Kidney tubule cell (primary cell): ENCODE measurements at regions not wholly inside any gene's neighbourhood (a gene's known extent, or its start where the extent isn't known, plus 50 kb on each side); places are given as distances from the start of the nearest gene placed in this dataset.
A peak's percentile ranks its signal among the peaks of the same experiment; 100 is the strongest.

Experiments
- DNase-seq: peaks from one replicate; pipeline ENCODE4 v3.0.0-alpha.2; 2018; ENCODE audit warnings: low spot score

DNA sequence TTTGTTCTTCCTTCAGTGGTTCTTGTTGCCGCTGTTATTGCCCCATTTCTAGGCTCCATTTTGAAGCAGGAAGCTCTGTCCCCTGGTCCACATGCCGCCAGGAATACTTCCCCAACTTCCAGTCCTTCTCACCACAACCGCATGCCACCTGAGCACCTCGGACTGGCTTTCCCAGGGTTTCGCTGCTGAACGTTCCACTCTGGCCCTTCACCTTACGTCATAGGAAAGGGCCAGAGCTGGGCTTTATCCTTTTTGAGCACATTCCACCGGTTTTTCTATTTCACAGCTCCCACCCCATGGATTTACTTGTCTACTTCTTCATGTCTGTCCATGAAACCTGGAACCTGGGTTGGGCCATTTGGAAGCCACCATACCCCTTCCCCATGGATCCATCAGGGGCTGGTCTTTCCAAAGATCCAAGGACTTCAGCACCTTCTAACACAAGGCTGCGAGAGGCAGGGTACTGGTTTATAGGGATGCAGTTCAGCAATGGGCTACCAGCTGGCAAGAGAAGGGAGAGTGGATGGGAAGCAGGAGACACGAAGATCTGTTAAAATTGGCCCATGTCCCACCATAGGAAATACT is 557.4 kb downstream of the BNC2 start:
- DNase-seq, result no peak

DNA sequence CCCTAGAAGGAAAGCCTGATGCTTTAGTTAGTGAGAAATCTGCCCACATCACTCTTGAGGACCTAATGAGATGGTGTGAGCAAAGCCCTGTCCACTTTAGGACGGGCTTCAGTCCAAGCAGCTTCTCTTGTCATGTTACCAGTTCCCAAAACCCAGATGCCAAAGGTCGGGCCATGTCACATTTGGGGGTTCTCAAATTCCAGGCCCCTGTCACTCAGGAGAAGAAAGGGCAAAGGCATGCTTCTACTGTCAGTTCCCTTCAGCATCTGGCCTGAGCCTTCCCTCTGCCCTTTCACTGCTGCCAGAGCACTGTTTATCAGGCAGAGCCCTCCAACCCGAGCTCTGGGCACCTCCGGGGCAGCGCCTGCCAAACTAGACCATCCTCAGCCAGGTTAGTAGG is 556.0 kb downstream of the BNC2 start:
- DNase-seq, result no peak

DNA sequence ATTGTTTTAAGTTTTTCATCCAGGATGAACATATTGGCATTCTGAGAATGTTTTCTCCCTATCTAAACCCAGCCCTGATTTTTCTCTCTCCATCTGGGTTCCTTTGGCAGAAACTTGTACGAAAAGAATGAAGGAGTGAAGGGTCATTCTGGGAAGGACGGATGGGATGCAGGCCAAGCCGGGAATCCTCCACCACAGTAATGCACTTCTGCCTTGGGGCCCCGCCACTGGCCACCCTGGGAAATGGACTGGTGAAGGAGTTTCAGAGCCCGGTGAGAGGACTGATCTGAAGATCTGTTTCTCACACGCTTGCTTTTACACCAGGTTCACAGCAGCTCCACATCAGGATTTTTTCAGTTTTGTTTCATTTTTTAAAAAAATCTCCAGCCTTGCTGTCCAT is 554.8 kb downstream of the BNC2 start:
- DNase-seq, result no peak

DNA sequence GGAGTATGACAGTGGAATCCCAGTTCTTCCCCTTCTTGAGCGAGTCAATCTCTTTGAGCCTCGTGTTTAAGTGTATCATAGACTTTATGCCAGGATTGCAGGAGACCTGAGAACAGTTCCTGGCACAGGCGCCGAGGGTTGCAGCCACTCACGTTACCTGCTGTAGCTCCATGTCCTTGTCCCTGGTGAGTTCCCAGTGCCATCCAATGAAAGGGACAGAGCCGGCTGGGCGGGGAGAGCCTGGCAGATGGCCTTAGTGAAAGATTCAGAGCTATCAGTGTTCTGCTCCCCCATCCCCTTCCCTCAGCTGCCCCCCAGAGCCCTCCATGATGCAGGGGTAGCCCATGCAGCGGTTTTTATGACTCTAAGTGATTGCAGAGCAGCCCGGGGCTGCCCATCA is 554.0 kb downstream of the BNC2 start:
- DNase-seq, result no peak

DNA sequence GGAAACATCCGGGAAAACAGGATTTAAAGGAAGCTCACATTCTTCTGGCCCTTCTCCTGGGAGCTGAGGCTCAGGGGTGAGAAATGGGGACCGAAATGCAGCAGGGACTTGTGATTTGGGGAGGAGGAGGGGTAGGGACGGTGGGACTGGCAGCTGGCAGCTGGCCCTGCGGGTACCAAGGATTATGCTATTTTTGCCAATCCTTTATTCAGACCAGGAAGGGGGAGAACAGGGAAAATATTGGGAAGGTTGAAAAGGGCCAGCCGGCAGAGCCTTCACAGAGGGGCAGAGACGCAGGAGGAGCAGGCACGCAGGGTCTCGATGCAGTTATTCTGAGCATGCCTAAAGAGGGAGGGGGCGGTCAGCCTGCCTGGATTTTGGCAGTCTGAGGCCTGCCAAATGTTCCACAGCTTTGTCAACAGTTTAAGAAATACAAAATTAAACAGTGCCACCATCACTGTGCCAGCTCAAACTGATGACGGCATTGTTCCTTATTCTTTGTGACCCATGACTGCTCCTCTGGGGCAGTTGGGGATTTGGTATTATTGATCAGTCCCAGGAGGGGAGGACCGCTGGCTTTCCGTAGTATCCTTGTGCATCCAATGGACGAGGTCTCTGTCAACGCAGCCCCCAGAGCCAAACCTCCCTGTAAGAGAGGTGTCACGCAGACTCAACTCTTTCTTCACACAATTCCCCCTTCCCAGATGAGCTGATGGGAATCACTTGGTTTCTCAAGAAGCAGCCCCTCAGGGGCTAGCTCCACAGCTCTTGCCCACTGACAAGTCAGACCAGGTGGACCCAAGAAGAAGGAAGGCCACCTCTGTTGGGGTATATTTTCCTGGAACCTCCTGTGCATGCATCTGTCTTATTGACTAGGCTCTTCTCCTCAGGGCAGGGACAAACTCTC is 553.3 kb downstream of the BNC2 start:
- DNase-seq, result no peak

DNA sequence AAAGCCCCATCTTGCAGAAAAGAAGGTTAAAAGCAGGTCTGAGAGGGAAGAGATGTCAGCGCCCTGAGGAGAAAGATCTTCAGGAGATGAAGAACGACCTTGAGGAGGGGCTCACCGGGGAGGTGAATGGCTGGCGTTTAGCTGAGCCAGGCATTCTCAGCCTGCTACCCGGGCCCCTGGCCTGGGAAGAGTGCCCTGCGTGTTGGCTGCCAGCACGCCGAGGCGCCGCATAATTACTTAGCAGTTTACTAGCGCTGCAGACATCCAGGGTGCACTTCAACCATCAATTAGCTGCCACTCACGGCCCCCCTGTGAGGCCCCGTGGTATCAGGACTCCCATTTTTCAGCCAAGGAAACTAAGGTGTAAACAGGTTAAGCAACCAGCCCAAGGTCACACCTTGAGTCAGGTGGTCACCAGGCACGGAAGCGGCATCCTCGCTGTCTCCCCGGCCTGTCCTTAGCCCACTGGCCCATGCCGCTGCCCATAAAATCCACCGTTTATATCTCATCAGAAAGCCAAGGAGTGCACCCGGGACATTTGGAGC is 551.9 kb downstream of the BNC2 start:
- DNase-seq, result no peak

DNA sequence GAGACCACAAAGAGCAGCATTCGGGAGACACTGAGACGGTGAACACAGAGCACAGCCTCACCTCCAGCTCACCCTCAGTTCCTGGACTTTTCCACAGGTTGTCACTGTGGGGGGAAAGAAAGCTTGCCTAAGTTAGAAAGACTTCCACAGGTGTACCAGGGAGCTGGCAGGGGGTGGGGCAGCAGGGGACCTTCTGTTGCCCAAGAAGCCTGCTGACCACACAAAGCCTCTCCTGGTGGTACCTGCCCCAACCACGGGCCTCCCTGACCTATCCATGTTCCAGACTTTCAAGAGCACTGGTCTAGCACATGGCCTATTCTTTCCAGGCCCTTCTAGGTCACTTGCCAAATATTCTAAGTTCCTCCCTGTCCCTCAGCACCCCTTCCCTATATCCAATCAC is 550.8 kb downstream of the BNC2 start:
- DNase-seq, result no peak

DNA sequence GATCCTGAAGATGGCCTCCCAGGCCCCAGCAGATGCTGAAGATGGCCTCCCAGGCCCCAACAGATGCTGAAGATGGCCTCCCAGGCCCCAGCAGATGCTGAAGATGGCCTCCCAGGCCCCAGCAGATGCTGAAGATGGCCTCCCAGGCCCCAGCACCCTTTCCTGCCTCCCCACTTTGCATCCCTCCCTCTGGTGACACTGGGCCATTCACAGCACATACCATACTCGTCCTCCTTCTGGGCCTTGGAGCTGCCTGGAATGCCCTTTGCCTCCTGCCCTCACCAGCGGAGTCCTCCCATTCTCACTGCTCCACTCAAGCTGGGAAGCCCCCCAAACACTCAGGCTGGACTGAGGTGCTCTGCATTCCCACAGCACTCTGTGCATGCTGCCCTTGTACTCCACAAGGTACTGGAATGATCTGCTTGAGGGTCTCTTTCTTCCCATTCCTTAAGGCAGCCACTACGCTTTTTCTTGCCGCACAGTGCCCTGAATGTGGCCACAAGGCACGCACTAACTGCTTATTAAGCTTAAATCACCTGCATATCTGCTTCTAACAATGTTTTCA is 550.0 kb downstream of the BNC2 start:
- no peak for DNase-seq

DNA sequence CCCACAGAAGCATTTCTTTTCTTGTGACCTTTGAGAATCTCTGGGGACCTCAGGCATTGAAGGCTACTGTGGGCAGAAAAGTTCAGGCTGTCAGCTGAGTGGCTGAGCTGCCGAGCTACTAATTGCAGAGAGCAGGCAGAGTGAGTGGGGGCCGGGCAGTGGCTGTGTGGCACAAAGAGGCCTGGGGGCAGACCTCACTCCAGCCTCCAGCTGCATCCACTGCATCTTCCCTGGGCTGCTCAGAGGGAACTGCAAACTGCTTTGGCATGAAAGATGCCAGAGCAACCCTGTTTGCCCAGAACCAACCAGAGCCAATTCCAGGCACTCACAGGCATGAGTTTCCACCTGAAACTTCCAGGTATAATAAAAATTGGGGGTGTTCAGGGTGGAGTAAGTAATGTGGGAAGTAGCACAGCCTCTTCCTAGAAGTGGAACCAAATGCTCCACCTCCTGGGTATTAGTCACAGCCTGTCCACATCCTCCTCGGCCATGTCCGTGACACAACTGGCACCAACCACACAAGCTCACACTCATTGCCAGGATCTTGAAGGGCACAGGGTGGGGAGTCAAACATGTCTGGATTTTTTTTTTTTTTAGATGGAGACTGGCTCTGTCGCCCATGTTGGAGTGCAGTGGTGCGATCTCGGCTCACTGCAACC is 548.9 kb downstream of the BNC2 start:
- DNase-seq, result peak; percentile 81

DNA sequence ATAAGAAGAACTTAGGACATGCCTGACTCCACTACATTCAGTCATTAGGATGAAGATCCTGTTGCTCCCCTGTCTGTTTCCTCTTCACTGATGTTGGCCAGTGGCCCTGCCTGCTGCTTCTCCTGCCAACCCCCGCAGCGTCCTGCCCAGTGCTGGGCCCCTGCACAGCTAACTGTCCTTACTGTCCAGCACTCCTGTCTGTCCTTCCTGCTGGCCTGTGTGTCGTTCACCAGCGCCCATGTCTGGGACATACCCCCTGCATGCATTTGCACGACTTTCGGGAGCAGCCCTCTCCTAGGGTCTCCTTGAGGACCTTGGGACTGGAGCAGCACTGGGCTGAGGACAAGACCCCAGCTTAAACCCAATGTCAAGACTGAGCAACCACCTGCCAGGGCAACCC is 547.6 kb downstream of the BNC2 start:
- DNase-seq, result no peak

DNA sequence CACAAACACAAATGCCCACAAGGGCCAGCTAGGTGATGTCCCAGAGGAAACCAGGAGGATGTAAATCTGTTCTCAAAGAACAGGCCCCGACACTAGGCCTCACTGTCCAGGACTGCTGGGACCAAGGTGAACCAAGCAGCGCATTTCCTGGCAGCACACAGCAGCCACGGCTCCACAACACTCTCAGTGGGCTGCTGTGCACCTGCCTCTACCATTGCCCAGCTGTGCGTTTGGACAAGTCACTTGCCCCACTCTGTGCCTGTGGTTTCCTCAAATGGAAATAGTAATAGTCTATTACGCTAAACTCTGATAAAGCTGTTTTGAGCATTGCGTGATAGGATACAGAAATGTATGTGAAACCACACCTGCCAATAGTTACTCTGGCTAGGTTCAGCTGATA is 544.5 kb downstream of the BNC2 start:
- no peak for DNase-seq

DNA sequence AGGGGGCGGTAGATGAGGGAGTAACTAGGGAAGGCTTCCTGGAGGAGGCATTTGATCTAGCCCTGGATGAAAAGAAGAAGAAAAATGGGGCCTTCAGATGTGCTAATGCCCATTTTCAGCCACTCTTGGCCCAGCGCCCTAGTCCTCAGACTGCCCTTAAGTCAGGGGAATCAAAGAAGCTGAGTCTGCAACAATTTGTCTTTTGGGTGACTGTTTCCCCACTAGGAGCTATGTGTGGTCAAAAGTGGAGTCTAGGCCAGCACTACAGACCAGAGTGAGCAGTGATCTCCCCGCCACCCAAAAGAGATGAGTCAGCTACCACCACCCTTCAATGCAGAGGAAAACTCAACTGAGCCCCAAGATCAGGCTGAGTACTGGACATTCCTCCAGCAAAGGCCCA is 542.1 kb downstream of the BNC2 start:
- DNase-seq, result no peak

DNA sequence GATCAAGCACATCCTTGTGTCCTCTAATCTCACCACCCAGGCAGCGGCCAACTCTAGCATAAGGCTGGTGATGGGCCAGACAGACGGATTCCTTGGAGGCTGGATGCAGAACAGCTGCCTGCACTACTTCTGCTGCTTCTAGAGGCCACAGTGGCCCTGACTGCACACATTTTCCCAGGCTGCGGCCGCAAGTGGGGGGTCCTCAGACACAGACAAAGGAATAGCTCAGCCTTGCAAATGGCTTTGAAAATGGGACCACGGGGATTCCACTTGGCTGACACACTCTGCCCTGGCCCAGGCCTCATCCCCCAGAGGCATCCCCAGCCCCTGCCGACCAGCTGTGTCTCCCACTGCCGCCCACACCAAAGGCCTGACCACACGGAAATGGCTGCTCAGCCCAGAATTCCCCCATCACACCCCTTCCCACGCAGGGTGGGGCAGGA is 540.8 kb downstream of the BNC2 start:
- DNase-seq, result no peak

DNA sequence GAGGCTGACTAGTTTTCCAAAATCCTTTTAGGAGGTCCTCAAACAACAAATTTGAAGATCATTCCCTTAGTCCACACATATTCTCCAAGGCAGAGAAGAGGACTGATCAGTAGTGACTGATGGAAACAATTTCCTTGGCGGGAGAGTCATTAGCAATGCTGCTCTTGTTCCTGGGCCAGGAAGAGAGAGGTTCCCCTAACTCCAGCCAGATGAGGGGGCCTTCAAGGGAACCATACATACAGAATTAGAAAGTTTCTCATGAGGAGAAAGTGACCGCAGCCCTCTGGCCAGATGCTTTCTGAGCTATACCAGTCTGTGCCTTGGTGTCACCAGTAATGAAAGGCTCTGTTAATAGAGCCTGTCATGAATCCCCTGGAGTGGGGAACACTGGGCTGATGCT is 539.4 kb downstream of the BNC2 start:
- DNase-seq, result no peak

DNA sequence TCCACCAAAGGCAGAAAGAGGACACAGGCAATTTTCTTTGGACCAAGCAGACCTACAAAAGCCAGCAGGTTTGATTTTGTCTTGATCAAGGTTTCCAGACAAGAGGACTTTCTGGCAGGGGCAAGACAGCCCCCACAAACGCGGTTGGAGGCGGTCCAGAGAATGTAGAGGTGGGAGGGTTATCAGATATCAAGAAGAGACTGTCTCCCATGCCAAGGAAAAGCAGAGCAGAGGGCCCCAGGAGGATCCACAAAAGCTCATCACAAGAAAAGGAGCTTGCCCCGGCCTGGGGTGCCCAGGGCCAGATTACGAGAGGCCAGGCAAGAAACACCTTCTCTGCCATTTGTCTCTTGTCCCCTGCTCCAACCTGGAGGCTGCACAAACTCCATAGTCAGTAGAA is 538.9 kb downstream of the BNC2 start:
- no peak for DNase-seq

DNA sequence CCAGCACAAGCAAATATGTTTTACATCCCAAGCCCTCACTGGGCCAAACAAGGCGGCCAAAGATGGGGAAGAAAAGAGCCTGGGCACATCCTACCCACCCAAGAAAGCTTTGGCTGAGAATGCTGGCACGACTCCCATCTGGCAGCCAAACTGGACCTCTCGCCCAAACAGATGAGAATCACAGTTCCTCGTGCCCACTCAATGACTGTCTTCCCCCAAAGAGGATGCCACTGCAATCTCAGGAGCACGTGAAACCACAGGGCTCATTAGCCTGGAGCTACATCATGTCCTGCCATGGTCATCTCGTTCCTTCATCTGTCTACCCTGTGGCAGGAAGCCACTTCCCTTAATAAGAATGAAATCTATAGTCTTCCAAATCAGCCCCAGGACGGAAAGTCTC is 536.8 kb downstream of the BNC2 start:
- DNase-seq, result no peak

DNA sequence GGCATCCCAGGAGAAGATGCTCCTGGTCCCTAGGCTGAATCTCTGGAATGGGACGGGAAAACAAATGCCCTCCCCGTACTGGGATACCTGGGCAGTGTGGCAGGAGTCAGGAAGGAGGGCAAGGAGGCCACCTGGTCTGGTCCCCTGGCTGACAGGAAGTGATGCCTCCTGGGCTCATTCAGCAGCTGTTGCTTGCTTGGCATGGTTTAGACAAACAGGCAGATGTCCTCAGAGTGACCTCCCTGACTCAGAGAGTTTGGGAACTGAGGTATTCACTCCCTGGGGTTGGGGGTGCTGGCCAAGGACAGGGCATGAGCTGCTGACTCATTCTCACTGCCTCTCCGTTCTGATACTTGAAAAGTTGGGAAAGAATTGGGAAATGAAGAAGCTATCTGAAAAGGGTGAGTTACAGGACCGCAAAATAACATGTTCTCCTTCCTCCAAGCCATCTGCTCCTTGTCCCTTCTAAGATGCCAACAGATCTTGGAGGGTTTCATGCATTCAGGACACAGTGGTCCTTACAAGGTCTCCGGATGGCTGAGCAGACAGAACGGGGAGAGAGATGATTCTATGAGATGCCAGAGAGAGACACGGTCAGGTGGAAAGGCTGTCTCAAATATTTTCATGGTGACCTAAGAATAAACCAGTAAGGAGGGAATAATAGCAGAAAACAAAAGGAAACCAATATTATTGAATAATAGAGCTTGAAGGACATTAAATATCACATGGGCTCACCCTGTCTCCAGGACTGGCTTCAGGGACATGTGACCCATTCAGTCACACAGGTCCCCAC is 534.5 kb downstream of the BNC2 start:
- peak; percentile 99 for DNase-seq

DNA sequence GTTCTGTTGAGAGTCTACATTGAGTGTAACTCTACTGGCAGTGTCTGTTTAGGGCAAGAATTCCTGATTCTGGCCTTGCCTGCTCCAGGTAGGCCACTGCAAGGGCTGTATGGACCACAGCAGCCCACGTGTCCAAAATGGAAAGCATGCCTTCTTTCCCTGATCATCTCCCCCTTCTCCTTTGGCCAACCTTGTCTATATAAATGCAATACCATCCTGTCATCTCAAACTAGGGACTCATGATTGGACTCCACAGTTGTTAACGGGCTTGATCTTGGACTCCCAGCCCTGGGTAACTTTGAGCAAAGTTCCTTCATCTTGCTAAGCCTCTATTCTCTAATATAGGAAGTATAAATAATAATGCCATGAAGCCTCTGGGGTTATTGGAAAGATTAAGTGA is 533.6 kb downstream of the BNC2 start:
- DNase-seq, result no peak

DNA sequence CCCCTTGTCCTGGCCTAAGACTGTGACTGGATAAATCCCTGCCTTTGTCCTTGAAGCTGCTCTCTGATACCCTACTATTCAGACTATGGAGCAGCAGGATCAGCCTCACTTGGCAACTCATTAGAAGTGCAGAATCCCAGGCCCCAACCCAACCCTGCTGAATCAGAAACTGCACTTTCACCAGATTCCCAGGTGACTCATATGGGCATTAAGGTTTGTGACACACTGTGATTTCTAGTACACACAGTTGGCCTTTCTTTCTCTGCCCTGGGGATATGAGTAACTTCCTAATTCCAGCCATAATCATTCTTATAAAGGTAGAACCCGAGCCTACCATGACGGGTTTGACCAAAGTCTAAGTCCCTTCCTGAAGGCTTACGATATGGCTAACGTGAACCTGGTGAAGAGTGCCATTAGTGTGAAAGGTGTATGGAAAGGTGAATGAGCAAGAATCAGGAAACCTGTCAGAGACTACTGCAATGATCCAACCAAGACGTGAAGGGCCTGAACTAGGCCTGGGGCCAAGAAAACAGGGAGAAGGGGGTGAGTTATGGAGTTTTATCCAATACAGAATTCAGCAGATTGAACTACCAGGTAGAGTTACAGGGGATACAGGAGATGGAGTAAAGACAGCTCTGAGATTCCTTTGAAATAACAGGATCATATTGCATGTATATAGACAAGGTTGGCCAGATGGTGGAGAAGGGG is 533.0 kb downstream of the BNC2 start:
- DNase-seq, result peak; percentile 99

DNA sequence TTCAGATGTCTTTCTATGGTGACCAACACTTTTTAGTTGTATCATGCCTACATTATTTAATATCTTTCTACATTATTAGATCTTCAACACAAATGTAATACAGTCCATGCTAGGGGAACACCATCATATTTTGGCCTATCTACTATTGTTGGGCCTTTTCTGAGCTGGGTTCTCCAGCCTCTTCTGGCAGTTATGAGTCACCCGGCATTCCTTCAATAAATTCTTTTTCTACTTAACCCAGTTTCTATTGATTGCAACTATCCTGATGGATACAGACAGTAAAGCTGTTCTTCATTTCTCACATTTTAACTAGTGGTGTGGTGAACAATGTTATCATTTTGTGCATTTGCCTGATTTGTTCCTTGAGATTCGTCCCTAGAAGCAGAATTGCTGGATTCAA is 529.3 kb downstream of the BNC2 start:
- DNase-seq, result peak; percentile 25
